SU-DHL-6 (cell line): ENCODE measurements at regions not wholly inside any gene's neighbourhood (a gene's known extent, or its start where the extent isn't known, plus 50 kb on each side); places are given as distances from the start of the nearest gene placed in this dataset.
A peak's percentile ranks its signal among the peaks of the same experiment; 100 is the strongest.

Experiments used
- H2AFZ ChIP-seq: fragments of 200-600 bp; sonication (generic); 2 replicates; pipeline ENCODE4 v1.6.1; 2014; ENCODE audit warnings: low read depth, mild to moderate bottlenecking, moderate library complexity, mixed read lengths, antibody characterized with exemption, low read length; ENCODE audit not compliant: severe bottlenecking
- H3F3A ChIP-seq: fragments of 200-600 bp; shearing (Covaris generic); 2 replicates; pipeline ENCODE4 v1.6.0; 2016; ENCODE audit warnings: antibody characterized with exemption, mild to moderate bottlenecking; ENCODE audit not compliant: insufficient read depth
- H3K27ac ChIP-seq: fragments of 200-600 bp; sonication (generic); 2 replicates; pipeline ENCODE4 v1.5.1; 2016; ENCODE audit warnings: low read depth, mild to moderate bottlenecking, low read length, moderate library complexity, mixed read lengths
- H3K27me3 ChIP-seq: fragments of 200-600 bp; sonication (generic), shearing (Covaris generic); 2 replicates; pipeline ENCODE4 v1.6.0; 2014; ENCODE audit warnings: mild to moderate bottlenecking, low read length
- H3K36me3 ChIP-seq: fragments of 200-600 bp; sonication (generic); 2 replicates; pipeline ENCODE4 v1.6.1; 2014; ENCODE audit warnings: mild to moderate bottlenecking, low read length, mixed read lengths
- H3K4me2 ChIP-seq: fragments of 300-600, 200-600 bp; shearing (Covaris generic), sonication (generic); 2 replicates; pipeline ENCODE4 v1.6.0; 2014; ENCODE audit warnings: low read length, low read depth, mild to moderate bottlenecking; ENCODE audit not compliant: poor library complexity, severe bottlenecking
- H3K4me3 ChIP-seq: fragments of 200-600 bp; sonication (generic); 2 replicates; pipeline ENCODE4 v1.5.1; 2014; ENCODE audit warnings: antibody characterized with exemption, low read length, mild to moderate bottlenecking, mixed read lengths; ENCODE audit not compliant: insufficient read depth, poor library complexity, severe bottlenecking
- H3K79me2 ChIP-seq: fragments of 200-600 bp; sonication (generic); 2 replicates; pipeline ENCODE4 v1.6.1; 2014; ENCODE audit warnings: mild to moderate bottlenecking, low read length, moderate library complexity; ENCODE audit not compliant: insufficient read depth
- H3K9ac ChIP-seq: fragments of 200-600 bp; sonication (generic); 2 replicates; pipeline ENCODE4 v1.7.0; 2014; ENCODE audit warnings: mild to moderate bottlenecking, low read length
- H3K9me2 ChIP-seq: fragments of 200-600 bp; sonication (generic); replicated peaks from 2 replicates; pipeline ENCODE4 v1.6.1; 2014; ENCODE audit warnings: low read length; ENCODE audit not compliant: insufficient read depth
- H3K9me3 ChIP-seq: fragments of 200-600 bp; sonication (generic); 2 replicates; pipeline ENCODE4 v1.6.1; 2014; ENCODE audit warnings: low read length, mixed read lengths; ENCODE audit not compliant: insufficient read depth
- H4K20me1 ChIP-seq: fragments of 200-600 bp; sonication (generic); 2 replicates; pipeline ENCODE4 v1.6.1; 2014; ENCODE audit warnings: low read depth, mild to moderate bottlenecking, antibody characterized with exemption, low read length, moderate library complexity, mixed read lengths
- EZH2phosphoT487 ChIP-seq: fragments of 200-600 bp; sonication (generic), shearing (Covaris generic); conservative IDR thresholded peaks from 2 replicates; pipeline ENCODE4 v1.6.1; 2018; ENCODE audit warnings: mild to moderate bottlenecking, antibody characterized with exemption, low read length, moderate library complexity, mixed read lengths
- TF ChIP-seq, protein P1 (sequence below): fragments of 200-600 bp; sonication (generic); IDR thresholded peaks from one replicate; pipeline ENCODE4 v1.5.1; 2017; ENCODE audit warnings: antibody characterized with exemption, mild to moderate bottlenecking, low read length, moderate library complexity; ENCODE audit not compliant: insufficient read depth, poor library complexity, severe bottlenecking

DNA sequence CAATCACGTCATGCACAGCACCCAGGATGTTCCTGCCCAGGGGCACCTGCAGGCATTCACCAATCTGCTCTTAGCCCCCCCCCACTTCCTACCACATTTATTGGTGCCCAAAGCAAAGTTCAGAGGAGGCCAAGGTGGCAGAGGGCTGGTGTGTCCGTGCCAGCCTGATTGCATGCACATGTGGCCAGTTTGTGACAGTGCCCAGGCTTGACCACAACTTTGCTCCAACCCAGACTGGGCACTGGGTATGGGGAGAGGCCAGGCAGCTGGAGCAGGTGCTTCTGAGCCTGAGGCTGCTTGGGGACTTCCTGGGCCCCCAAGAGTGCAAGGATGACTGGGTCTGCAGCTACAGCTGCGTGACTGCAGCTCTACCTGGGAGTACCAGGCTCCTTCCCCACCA lies 192.3 kb upstream of the BCHE start:
- Histone ChIP-seq H4K20me1 (no peaks in the 10 kb centered on the region), H3F3A (no peaks in the 10 kb centered on the region), H3K79me2 (no peaks in the 10 kb centered on the region), H3K4me2 (no peak overlapping the region), H3K9ac (no peak overlapping the region), H3K4me3 (no peak overlapping the region), H2AFZ (no peak overlapping the region), H3K27me3 (no peaks in the 10 kb centered on the region), H3K36me3 (no peaks in the 10 kb centered on the region; the same call in 1 of the 2 replicates), H3K9me2 (no peaks in the 10 kb centered on the region), H3K27ac (no peak overlapping the region), H3K9me3 (peaks cover 9% of the 10 kb centered on the region; the same call in 1 of the 2 replicates)
- TF ChIP-seq, protein P1, sequence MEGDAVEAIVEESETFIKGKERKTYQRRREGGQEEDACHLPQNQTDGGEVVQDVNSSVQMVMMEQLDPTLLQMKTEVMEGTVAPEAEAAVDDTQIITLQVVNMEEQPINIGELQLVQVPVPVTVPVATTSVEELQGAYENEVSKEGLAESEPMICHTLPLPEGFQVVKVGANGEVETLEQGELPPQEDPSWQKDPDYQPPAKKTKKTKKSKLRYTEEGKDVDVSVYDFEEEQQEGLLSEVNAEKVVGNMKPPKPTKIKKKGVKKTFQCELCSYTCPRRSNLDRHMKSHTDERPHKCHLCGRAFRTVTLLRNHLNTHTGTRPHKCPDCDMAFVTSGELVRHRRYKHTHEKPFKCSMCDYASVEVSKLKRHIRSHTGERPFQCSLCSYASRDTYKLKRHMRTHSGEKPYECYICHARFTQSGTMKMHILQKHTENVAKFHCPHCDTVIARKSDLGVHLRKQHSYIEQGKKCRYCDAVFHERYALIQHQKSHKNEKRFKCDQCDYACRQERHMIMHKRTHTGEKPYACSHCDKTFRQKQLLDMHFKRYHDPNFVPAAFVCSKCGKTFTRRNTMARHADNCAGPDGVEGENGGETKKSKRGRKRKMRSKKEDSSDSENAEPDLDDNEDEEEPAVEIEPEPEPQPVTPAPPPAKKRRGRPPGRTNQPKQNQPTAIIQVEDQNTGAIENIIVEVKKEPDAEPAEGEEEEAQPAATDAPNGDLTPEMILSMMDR: no peak
- no peak for TF ChIP-seq EZH2phosphoT487

DNA sequence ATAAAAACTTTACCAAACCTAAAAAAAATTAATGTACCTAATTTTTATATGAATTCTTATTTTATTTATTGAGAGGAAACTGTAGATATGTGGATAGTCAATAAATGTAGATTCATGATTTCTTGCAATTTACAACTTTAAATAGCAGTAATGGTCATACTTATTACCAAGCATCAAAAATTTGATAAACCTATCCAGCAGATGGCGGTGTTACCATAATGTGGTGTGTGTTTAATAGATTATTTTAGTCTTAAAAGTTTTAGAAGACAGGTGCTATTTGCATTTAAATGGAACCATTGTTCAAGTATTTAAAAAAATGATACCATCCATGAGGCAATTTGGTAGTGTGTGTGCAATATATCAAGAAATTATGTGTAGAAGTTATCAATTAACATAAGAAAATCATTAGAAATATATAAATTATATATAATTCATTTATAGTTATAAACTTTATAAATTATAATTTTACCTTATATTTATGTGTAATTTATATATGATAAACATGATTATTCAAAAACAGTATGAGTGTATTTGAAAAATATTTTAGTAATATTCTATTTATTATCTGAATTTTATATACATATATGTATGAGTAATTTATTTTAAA lies 176.0 kb upstream of the BCHE start:
- no peak for TF ChIP-seq EZH2phosphoT487
- TF ChIP-seq, protein P1: peak; percentile 24
- no peaks in the 10 kb centered on the region for H3K27me3 ChIP-seq
- H3K4me3 ChIP-seq: no peak overlapping the region
- H4K20me1 ChIP-seq: no peaks in the 10 kb centered on the region
- no peaks in the 10 kb centered on the region; the same call in 1 of the 2 replicates for H3F3A ChIP-seq
- H2AFZ ChIP-seq: no peak overlapping the region
- H3K36me3 ChIP-seq: no peaks in the 10 kb centered on the region
- H3K4me2 ChIP-seq: no peak overlapping the region
- H3K27ac ChIP-seq: no peak overlapping the region
- no peaks in the 10 kb centered on the region for H3K9me3 ChIP-seq
- no peaks in the 10 kb centered on the region for H3K9me2 ChIP-seq
- H3K9ac ChIP-seq: no peak overlapping the region
- no peaks in the 10 kb centered on the region for H3K79me2 ChIP-seq

DNA sequence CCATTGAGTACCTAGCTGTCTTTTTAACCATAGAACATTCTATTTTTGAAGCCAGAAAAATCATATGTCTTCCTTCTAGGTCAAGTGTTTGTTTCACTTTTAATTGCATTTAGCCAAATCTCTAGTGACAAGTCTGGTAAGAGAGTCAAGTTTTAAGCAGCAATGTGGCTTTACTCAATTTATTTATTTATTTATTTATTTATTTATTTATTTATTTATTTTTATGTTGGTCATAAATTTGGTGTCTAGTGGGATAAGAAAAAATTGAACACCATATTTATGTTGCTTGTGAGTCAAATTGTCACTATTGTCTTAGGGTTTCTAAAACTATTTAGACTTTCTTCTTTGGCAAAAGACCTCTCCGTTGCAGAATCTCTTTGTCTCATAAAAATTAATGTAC lies 174.5 kb upstream of the BCHE start:
- Histone ChIP-seq H2AFZ (peak overlapping the region; percentile 68), H3K4me3 (no peak overlapping the region), H3F3A (no peaks in the 10 kb centered on the region; the same call in 1 of the 2 replicates), H4K20me1 (no peaks in the 10 kb centered on the region), H3K9ac (no peak overlapping the region), H3K27ac (no peak overlapping the region), H3K9me3 (no peaks in the 10 kb centered on the region), H3K9me2 (no peaks in the 10 kb centered on the region), H3K4me2 (peak overlapping the region; percentile 5), H3K36me3 (no peaks in the 10 kb centered on the region), H3K27me3 (no peaks in the 10 kb centered on the region), H3K79me2 (no peaks in the 10 kb centered on the region)
- TF ChIP-seq, protein P1: no peak
- TF ChIP-seq EZH2phosphoT487: no peak
